Left ventricle myocardium superior (tissue), 1 donor: ENCODE measurements at regions not wholly inside any gene's neighbourhood (a gene's known extent, or its start where the extent isn't known, plus 50 kb on each side); places are given as distances from the start of the nearest gene placed in this dataset.
"Not testable (repeated sequence)": the region's sequence is repeated elsewhere in the genome, so short reads cannot be mapped to it uniquely, and the experiment has no call there.

Experiments used
- ATAC-seq: fragments of 200-7000 bp; cut with Tn5 transposase; one replicate; pipeline ENCODE4 v1.9.1; 2020; ENCODE audit warnings: mild to moderate bottlenecking, moderate library complexity
- DNase-seq: peaks from one replicate; pipeline ENCODE4 v3.0.0-alpha.2; 2020
- intact Hi-C: fragments of 100-400 bp; cut with micrococcal nuclease; formaldehyde crosslinking; loops from one replicate; pipeline ENCODE4 v1.11.0; 2022
- donor health status: DM: no; HTN: yes; CAD: no; lungs with severe emphysema.

GRCh38 chr11:98621767-98622166 is 399.0 kb upstream of the CNTN5 start:
- DNase-seq: no peak
- intact Hi-C loops: no loop called here
- no peak for ATAC-seq

GRCh38 chr11:98625526-98625925 is 395.2 kb upstream of the CNTN5 start:
- no peak for ATAC-seq
- intact Hi-C loops: no loop called here

GRCh38 chr11:98630736-98631135 is 390.0 kb upstream of the CNTN5 start:
- intact Hi-C loops: no loop called here
- DNase-seq: no peak
- no peak for ATAC-seq

More at GRCh38 chr11:98625526-98625925, 395.2 kb upstream of the CNTN5 start:
- no peak for DNase-seq

- DNase-seq (no peak), ATAC-seq (no peak)
- intact Hi-C loops: no loop called here
These were observed 363.0 kb upstream of the CNTN5 start for GRCh38 chr11:98657711-98658110.

GRCh38 chr11:98659431-98659830 is 361.3 kb upstream of the CNTN5 start:
- no peak for DNase-seq
- intact Hi-C loops: no loop called here
- no peak for ATAC-seq

DNA sequence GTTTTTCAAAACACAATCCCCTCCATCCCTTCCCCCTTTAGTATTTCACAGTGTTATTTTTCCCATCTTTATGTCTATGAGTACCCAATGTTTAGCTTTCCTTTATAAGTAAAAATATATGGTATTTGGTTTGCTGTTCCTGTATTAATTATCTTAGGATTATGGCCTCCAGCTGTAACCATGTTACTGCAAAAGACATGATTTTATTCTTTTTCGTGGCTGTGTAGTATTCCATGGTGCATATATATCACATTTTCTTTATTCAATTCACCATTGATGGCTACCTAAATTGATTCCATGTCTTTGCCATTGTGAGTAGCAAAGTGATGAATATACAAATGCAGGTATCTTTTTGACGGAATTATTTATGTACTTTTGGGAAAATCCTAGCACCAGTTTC is 346.4 kb upstream of the CNTN5 start:
- intact Hi-C loops: no loop called here
- DNase-seq (no peak), ATAC-seq (no peak)

- intact Hi-C loops: no loop called here
- ATAC-seq (no peak), DNase-seq (no peak)
These were observed 341.1 kb upstream of the CNTN5 start for GRCh38 chr11:98679673-98680072.

GRCh38 chr11:98701541-98701940 is 319.2 kb upstream of the CNTN5 start:
- ATAC-seq (no peak), DNase-seq (no peak)
- intact Hi-C loops: no loop called here

- ATAC-seq (no peak), DNase-seq (no peak)
- intact Hi-C loops: no loop called here
These were observed 316.8 kb upstream of the CNTN5 start for GRCh38 chr11:98703779-98704556.

DNA sequence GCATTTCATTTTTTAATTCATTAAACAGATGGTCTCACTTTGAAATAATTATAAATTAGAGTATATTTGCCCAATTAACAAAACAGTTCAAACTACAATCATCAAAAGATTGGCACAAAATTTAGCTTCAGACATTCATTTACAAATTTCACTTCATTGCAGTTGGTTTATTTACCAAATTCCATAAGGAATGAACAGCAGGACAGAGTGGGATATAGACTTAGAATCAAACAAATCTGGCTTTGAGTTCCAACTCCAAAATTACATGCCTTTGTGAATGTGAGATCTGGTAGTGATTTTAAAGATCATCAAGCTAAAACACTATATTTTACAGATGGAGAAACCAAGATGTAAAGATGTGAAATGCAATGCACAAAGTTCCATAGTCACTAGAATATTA is 310.7 kb upstream of the CNTN5 start:
- intact Hi-C loops: no loop called here
- ATAC-seq (no peak), DNase-seq (no peak)

DNA sequence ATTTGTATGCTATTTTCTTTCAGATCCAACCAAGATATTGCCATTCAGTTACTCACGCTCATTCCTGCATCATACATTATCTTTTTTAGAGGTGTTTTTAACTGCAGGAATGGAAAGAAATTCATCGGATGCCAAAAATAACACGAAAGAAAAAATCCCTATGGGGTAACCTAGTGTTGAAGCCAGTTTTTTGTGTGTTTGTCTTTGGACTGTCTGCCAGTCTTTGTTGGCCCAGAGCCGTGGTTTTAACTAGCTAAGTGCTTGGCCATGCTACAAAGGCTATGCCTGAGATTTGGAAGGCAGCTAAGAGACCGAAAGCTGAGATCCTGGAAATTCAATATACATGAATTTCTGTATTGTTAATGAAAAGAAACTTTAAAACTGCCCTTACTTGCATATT is 309.8 kb upstream of the CNTN5 start:
- no peak for DNase-seq
- intact Hi-C loops: no loop called here
- no peak for ATAC-seq

- DNase-seq: no peak
- intact Hi-C loops: no loop called here
- peak; percentile 38 for ATAC-seq
These were observed 299.8 kb upstream of the CNTN5 start for GRCh38 chr11:98720951-98721350.

GRCh38 chr11:98725471-98725870 is 295.3 kb upstream of the CNTN5 start:
- intact Hi-C loops: no loop called here
- ATAC-seq (no peak), DNase-seq (no peak)

GRCh38 chr11:98728421-98728820 is 292.3 kb upstream of the CNTN5 start:
- DNase-seq (no peak), ATAC-seq (no peak)
- intact Hi-C loops: no loop called here

- DNase-seq: no peak
- no peak for ATAC-seq
- intact Hi-C loops: no loop called here
These were observed 291.6 kb upstream of the CNTN5 start for GRCh38 chr11:98729118-98729517.

DNA sequence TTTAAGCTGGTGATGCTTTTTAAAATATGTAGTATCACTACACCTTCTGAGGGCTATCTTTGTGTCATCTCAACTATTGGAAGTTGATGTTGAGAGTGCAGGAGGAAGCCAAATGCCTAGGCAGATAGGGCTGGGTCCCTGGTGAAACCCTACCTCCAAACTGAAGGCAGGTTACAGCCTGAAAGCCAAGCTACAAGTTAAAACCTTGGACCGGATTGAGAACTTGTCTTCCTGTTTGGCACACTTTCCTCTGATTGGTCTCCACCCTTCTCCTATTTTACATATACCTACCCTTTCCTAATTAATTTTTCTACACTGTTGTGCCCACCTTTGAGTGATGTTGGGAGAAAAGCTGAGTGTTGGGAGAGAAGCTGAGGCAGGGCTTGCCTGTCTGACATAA is 287.8 kb upstream of the CNTN5 start:
- ATAC-seq (no peak), DNase-seq (no peak)
- intact Hi-C loops: no loop called here

DNA sequence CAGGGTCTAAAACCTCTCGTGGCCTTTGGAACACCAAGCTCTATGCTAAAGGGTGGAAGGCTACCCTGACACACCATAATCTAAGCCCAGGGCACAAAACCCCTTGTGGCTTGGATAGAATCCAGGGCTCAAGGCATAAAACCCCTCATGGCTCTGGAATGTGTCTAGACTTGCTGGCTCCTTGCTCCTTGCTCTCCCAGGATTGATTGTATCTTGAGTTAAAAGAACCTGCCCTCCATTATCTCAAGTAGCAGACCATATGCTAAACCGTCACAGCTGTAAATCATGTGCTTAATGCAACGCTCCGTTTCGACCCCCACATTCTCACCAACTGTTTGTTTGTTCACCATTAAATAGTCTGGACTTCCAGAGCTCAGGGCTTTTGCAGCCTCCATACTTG is 287.4 kb upstream of the CNTN5 start:
- intact Hi-C loops, ATAC-seq, DNase-seq: not testable (repeated sequence)

DNA sequence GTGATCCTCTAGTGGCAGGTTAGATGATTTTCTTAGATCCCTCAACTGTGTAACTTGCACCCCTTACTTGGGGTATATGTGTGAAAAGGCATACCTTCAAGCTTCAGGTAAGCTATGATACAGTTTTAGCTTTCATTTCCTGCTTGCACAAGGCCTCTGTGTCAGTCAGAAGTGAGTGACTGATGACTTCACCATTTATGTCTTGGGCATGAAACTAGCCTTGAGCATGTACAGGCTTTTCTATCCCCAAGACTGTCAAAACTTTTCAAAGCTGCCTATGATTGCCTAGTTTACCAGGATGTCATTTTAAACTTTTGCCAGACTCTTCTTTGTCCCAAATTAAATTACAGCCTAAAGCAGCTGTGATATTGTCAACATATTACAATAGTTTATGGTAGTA is 286.1 kb upstream of the CNTN5 start:
- ATAC-seq (no peak), DNase-seq (no peak)
- intact Hi-C loops: no loop called here

GRCh38 chr11:98736833-98737232 is 283.9 kb upstream of the CNTN5 start:
- intact Hi-C loops: no loop called here
- DNase-seq: no peak
- ATAC-seq: no peak

DNA sequence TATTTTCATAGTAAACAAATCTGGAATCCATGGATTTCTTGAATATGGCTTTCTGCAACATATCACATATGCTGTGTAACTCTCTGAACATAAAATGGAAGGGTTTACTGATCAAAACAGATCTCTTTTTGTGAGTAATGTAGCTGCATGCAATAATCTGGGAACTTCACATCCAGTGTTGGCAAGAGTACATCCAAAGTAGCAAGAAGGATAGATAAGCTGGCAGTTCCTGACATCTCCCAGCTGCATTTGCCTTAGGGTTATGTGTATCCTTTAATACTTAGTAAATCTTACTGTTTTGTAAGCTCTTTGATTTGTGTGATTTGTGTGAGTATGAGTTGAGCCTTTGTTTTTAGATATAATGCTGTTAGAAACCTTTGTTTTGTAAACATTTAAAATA is 280.4 kb upstream of the CNTN5 start:
- ATAC-seq (peak; percentile 84), DNase-seq (no peak)
- intact Hi-C loops: no loop called here

DNA sequence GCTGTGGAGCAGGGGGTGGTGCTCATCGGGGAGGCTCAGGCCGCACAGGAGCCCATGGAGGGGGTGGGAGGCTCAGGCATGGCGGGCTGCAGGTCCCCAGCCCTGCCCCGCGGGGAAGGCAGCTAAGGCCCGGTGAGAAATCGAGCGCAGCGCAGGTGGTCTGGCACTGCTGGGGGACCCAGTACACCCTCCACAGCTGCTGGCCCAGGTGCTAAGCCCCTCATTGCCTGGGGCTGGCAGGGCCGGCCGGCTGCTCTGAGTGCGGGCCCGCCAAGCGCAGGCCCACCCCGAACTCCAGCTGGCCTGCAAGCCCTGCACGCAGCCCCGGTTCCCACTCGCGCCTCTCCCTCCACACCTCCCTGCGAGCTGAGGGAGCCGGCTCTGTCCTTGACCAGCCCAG is 257.3 kb upstream of the CNTN5 start:
- DNase-seq, intact Hi-C loops, ATAC-seq: not testable (repeated sequence)

GRCh38 chr11:98766903-98767302 is 253.8 kb upstream of the CNTN5 start:
- no peak for DNase-seq
- no peak for ATAC-seq
- intact Hi-C loops: no loop called here
